ENCODE measurements at regions not wholly inside any gene's neighbourhood (a gene's known extent, or its start where the extent isn't known, plus 50 kb on each side); places are given as distances from the start of the nearest gene placed in this dataset.

DNA sequence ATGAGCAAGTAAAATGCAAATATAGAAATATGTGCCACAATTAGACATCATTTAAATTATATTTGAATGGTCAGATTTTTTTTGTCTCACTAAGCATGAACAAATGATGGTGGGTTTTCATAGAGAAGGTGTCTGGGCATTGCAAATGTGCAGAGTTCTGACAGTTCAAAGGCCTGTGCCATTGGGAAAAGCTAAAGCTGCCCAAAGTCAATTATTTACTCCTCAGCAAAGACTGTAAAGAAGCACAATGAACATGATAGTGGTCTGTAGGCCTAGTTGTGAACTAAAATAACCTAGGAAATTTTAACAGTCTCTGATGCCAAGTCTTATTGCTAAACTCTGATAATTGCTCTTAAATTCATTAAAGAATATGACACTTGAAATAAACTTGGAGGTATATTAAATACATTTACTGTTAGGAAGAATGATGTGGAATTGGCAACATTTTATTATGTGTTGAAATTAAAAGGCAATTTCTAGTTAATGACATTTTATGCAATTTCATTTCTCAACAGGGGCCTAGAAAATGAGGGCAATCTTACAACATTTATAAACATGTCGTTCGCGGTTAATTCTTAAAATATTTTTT lies 874.3 kb upstream of the ADAMTS5 start:
- BruUV-seq (replicated peaks) = no TSS peak
- Mint-ChIP-seq H3K27ac (ENCODE audit: unreplicated experiment) (no peak overlapping the region), H3K36me3 (ENCODE audit: insufficient read depth, unreplicated experiment) (no peaks in the 10 kb centered on the region), H3K4me3 (ENCODE audit: low read depth, unreplicated experiment) (no peak overlapping the region), H3K27me3 (ENCODE audit: unreplicated experiment) (no peaks in the 10 kb centered on the region), H3K4me1 (ENCODE audit: low read depth, unreplicated experiment) (no peaks in the 10 kb centered on the region), H3K9me3 (ENCODE audit: low read depth, unreplicated experiment) (no peaks in the 10 kb centered on the region)
- no peak for DNase-seq
- TF ChIP-seq, protein P1, sequence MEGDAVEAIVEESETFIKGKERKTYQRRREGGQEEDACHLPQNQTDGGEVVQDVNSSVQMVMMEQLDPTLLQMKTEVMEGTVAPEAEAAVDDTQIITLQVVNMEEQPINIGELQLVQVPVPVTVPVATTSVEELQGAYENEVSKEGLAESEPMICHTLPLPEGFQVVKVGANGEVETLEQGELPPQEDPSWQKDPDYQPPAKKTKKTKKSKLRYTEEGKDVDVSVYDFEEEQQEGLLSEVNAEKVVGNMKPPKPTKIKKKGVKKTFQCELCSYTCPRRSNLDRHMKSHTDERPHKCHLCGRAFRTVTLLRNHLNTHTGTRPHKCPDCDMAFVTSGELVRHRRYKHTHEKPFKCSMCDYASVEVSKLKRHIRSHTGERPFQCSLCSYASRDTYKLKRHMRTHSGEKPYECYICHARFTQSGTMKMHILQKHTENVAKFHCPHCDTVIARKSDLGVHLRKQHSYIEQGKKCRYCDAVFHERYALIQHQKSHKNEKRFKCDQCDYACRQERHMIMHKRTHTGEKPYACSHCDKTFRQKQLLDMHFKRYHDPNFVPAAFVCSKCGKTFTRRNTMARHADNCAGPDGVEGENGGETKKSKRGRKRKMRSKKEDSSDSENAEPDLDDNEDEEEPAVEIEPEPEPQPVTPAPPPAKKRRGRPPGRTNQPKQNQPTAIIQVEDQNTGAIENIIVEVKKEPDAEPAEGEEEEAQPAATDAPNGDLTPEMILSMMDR (IDR thresholded peaks at IDR 0.05; ENCODE audit: unreplicated experiment) = no peak
- intact Hi-C loops (cut with micrococcal nuclease; ENCODE audit: unreplicated experiment) = no loop called here
- CTCF ChIA-PET = no interaction called here

- intact Hi-C loops (cut with micrococcal nuclease; ENCODE audit: unreplicated experiment) = no loop called here
- Mint-ChIP-seq H3K27ac (ENCODE audit: unreplicated experiment) (no peak overlapping the region), H3K4me3 (ENCODE audit: low read depth, unreplicated experiment) (no peak overlapping the region), H3K27me3 (ENCODE audit: unreplicated experiment) (no peaks in the 10 kb centered on the region), H3K9me3 (ENCODE audit: low read depth, unreplicated experiment) (no peaks in the 10 kb centered on the region), H3K4me1 (ENCODE audit: low read depth, unreplicated experiment) (no peaks in the 10 kb centered on the region), H3K36me3 (ENCODE audit: insufficient read depth, unreplicated experiment) (no peaks in the 10 kb centered on the region)
- DNase-seq = no peak
- no TSS peak for BruUV-seq (replicated peaks)
- CTCF ChIA-PET = no interaction called here
- TF ChIP-seq, protein P1 (IDR thresholded peaks at IDR 0.05; ENCODE audit: unreplicated experiment) = no peak
Measured at GRCh38 chr21:27840262-27840661, 873.4 kb upstream of the ADAMTS5 start.

DNA sequence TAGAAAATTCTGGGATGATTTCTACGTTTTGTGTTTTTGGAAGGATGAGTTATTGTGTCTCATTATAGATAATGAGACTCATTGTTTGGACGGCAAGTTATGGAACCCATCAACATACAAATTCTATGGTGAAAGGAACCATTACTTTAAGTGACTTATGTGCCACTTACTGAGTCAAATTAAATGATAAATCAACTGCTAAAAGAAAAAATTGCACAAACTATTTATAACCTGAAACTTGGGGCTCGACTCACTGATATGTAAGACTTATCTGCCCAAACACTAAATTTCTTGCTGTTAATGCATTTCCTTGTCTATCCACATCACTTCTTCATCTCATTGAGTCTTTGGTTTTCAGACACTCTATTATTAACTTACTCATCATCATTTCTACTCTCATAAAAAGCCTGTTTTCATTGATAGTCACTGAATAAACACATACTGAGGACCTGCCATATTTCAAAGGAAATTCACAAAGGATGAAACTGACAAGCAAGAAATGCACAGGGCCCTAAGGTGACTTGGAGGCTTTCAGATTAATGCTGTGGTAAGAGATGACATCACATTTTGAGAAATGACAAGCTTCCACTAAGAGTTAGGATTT lies 872.7 kb upstream of the ADAMTS5 start:
- Mint-ChIP-seq H3K4me1 (ENCODE audit: low read depth, unreplicated experiment) (no peaks in the 10 kb centered on the region), H3K4me3 (ENCODE audit: low read depth, unreplicated experiment) (no peak overlapping the region), H3K9me3 (ENCODE audit: low read depth, unreplicated experiment) (no peaks in the 10 kb centered on the region), H3K36me3 (ENCODE audit: insufficient read depth, unreplicated experiment) (no peaks in the 10 kb centered on the region), H3K27me3 (ENCODE audit: unreplicated experiment) (no peaks in the 10 kb centered on the region), H3K27ac (ENCODE audit: unreplicated experiment) (no peak overlapping the region)
- BruUV-seq (replicated peaks) = no TSS peak
- intact Hi-C loops (cut with micrococcal nuclease; ENCODE audit: unreplicated experiment) = no loop called here
- CTCF ChIA-PET = no interaction called here
- DNase-seq = no peak
- TF ChIP-seq, protein P1 (IDR thresholded peaks at IDR 0.05; ENCODE audit: unreplicated experiment) = no peak

GRCh38 chr21:27838573-27838972 lies 871.7 kb upstream of the ADAMTS5 start:
- no peak overlapping the region for H3K27ac Mint-ChIP-seq (ENCODE audit: unreplicated experiment)
- intact Hi-C loops (cut with micrococcal nuclease; ENCODE audit: unreplicated experiment) = no loop called here
- peaks cover 3% of the 10 kb centered on the region for H3K9me3 Mint-ChIP-seq (ENCODE audit: low read depth, unreplicated experiment)
- H3K36me3 Mint-ChIP-seq (ENCODE audit: insufficient read depth, unreplicated experiment) = no peaks in the 10 kb centered on the region
- CTCF ChIA-PET = no interaction called here
- DNase-seq = no peak
- TF ChIP-seq, protein P1 (IDR thresholded peaks at IDR 0.05; ENCODE audit: unreplicated experiment) = no peak
- BruUV-seq (replicated peaks) = no TSS peak
- H3K4me1 Mint-ChIP-seq (ENCODE audit: low read depth, unreplicated experiment) = no peaks in the 10 kb centered on the region
- H3K4me3 Mint-ChIP-seq (ENCODE audit: low read depth, unreplicated experiment) = no peak overlapping the region
- H3K27me3 Mint-ChIP-seq (ENCODE audit: unreplicated experiment) = no peaks in the 10 kb centered on the region
